ENCODE measurements at regions not wholly inside any gene's neighbourhood (a gene's known extent, or its start where the extent isn't known, plus 50 kb on each side); places are given as distances from the start of the nearest gene placed in this dataset.

DNA sequence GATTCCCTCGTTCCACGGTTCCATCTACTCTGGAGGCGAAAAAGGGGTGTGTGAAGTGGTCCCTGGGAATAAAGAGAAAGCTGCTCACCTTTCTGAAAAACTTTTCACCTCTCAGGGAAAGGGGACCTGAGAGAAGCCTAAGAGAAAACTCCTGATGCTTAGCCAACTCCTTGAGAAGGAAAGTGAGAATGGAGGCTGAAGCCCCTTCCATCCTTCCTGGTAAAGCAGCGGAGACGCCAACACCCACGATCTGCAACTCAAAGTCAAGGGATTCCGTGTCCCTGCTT lies 110.0 kb downstream of the ARF6 start (continued):
- no peak for TF ChIP-seq SAP30 (IDR thresholded peaks at IDR 0.05; ENCODE audit: insufficient read depth, insufficient replicate concordance, low read length)
- TF ChIP-seq, protein P1, sequence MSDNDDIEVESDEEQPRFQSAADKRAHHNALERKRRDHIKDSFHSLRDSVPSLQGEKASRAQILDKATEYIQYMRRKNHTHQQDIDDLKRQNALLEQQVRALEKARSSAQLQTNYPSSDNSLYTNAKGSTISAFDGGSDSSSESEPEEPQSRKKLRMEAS (IDR thresholded peaks at IDR 0.05): no peak
- TF ChIP-seq SIX5 (IDR thresholded peaks at IDR 0.05; ENCODE audit: low read depth, low read length): no peak
- no peak for TF ChIP-seq NRF1 (IDR thresholded peaks at IDR 0.05; ENCODE audit: low read depth, low read length)

All from H1 (cell line).